Lower leg skin (tissue), 3 donors: ENCODE measurements at regions not wholly inside any gene's neighbourhood (a gene's known extent, or its start where the extent isn't known, plus 50 kb on each side); places are given as distances from the start of the nearest gene placed in this dataset.

Source experiments
- POLR2A ChIP-seq, 2 donors: fragments of 450-650 bp; IDR thresholded peaks; one replicate each; pipeline ENCODE4 v1.6.1; 2016 to 2017; ENCODE audit warnings: antibody characterized with exemption in 2 of 2, mild to moderate bottlenecking in 1 of 2, moderate library complexity in 1 of 2
- TF ChIP-seq, protein P1 (sequence below), 3 donors: fragments of 450-650 bp; IDR thresholded peaks; one replicate each; pipeline ENCODE4 v1.5.1; 2016; ENCODE audit warnings: antibody characterized with exemption in 3 of 3, mild to moderate bottlenecking in 3 of 3, moderate library complexity in 2 of 3

DNA sequence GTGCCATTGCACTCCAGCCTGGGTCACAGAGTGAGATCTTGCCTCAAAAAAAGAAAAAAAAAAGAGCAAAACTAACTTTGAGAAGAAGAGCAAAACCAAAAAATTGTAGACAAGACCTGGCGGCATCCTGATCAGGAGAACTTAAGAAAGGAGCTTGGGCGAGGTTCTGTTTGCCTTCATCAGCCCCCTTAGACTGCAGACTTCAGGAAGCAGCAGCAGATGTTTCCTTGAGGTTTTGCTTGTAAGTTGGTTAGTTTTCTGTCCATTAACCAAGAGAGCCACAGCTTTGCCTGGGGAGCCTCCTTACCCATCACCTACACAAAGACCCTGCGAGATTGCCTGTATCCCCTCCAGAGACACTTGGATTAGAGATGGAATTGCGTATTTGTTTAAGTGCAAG, 189.0 kb downstream of the AACS start:
- TF ChIP-seq, protein P1, sequence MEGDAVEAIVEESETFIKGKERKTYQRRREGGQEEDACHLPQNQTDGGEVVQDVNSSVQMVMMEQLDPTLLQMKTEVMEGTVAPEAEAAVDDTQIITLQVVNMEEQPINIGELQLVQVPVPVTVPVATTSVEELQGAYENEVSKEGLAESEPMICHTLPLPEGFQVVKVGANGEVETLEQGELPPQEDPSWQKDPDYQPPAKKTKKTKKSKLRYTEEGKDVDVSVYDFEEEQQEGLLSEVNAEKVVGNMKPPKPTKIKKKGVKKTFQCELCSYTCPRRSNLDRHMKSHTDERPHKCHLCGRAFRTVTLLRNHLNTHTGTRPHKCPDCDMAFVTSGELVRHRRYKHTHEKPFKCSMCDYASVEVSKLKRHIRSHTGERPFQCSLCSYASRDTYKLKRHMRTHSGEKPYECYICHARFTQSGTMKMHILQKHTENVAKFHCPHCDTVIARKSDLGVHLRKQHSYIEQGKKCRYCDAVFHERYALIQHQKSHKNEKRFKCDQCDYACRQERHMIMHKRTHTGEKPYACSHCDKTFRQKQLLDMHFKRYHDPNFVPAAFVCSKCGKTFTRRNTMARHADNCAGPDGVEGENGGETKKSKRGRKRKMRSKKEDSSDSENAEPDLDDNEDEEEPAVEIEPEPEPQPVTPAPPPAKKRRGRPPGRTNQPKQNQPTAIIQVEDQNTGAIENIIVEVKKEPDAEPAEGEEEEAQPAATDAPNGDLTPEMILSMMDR (IDR thresholded peaks at IDR 0.05): no peak
- TF ChIP-seq POLR2A (IDR thresholded peaks at IDR 0.05): no peak
